Skeletal muscle tissue (tissue), 3 donors: ENCODE measurements at regions not wholly inside any gene's neighbourhood (a gene's known extent, or its start where the extent isn't known, plus 50 kb on each side); places are given as distances from the start of the nearest gene placed in this dataset.

Source experiments
- H3K27ac ChIP-seq: one replicate; pipeline ENCODE4 v1.7.0; 2013; ENCODE audit warnings: mild to moderate bottlenecking, low read depth, low read length, inconsistent platforms
- H3K27me3 ChIP-seq, 3 donors: one replicate each; pipeline ENCODE4 v1.7.0; 2013; ENCODE audit warnings: low read length in 3 of 3; ENCODE audit not compliant: control insufficient read depth in 3 of 3, insufficient read depth in 3 of 3
- H3K36me3 ChIP-seq, 3 donors: one replicate each; pipeline ENCODE4 v1.7.0; 2013; ENCODE audit warnings: low read length in 3 of 3; ENCODE audit not compliant: control insufficient read depth in 3 of 3, insufficient read depth in 3 of 3
- H3K4me1 ChIP-seq, 3 donors: one replicate each; pipeline ENCODE4 v1.7.0; 2013; ENCODE audit warnings: low read length in 3 of 3, mild to moderate bottlenecking in 3 of 3; ENCODE audit not compliant: control insufficient read depth in 3 of 3, insufficient read depth in 3 of 3
- H3K4me3 ChIP-seq, 3 donors: one replicate each; pipeline ENCODE4 v1.7.0; 2013; ENCODE audit warnings: low read length in 3 of 3
- H3K9ac ChIP-seq, 3 donors: one replicate each; pipeline ENCODE4 v1.7.0; 2013; ENCODE audit warnings: low read length in 3 of 3, mild to moderate bottlenecking in 3 of 3, moderate library complexity in 2 of 3, low read depth in 1 of 3
- H3K9me3 ChIP-seq, 3 donors: one replicate each; pipeline ENCODE4 v1.7.0; 2013; ENCODE audit warnings: low read length in 3 of 3; ENCODE audit not compliant: control insufficient read depth in 3 of 3
- donor health status: Osteomylitis.

GRCh38 chr13:47120282-47120681, 223.4 kb upstream of the HTR2A start:
- H3K4me1 ChIP-seq: no peaks in the 10 kb centered on the region
- no peak overlapping the region for H3K27ac ChIP-seq
- H3K9ac ChIP-seq: no peak overlapping the region
- H3K4me3 ChIP-seq: no peak overlapping the region
- H3K9me3 ChIP-seq: no peaks in the 10 kb centered on the region
- no peaks in the 10 kb centered on the region for H3K27me3 ChIP-seq
- H3K36me3 ChIP-seq: no peaks in the 10 kb centered on the region

GRCh38 chr13:47119575-47120235, 222.9 kb upstream of the HTR2A start:
- Histone ChIP-seq H3K36me3 (no peaks in the 10 kb centered on the region), H3K4me1 (no peaks in the 10 kb centered on the region), H3K27ac (no peak overlapping the region), H3K9me3 (no peaks in the 10 kb centered on the region), H3K27me3 (no peaks in the 10 kb centered on the region), H3K4me3 (no peak overlapping the region), H3K9ac (no peak overlapping the region)

- H3K36me3 ChIP-seq: no peaks in the 10 kb centered on the region
- H3K9ac ChIP-seq: no peak overlapping the region
- no peaks in the 10 kb centered on the region for H3K27me3 ChIP-seq
- H3K4me1 ChIP-seq: no peaks in the 10 kb centered on the region
- H3K9me3 ChIP-seq: no peaks in the 10 kb centered on the region
- no peak overlapping the region for H3K27ac ChIP-seq
- no peak overlapping the region for H3K4me3 ChIP-seq
These were observed 220.4 kb upstream of the HTR2A start for GRCh38 chr13:47117268-47117667.

- H3K27me3 ChIP-seq: no peaks in the 10 kb centered on the region
- H3K4me3 ChIP-seq: no peak overlapping the region
- H3K9ac ChIP-seq: no peak overlapping the region
- no peaks in the 10 kb centered on the region for H3K4me1 ChIP-seq
- no peaks in the 10 kb centered on the region for H3K9me3 ChIP-seq
- no peak overlapping the region for H3K27ac ChIP-seq
- H3K36me3 ChIP-seq: no peaks in the 10 kb centered on the region
These were observed 217.2 kb upstream of the HTR2A start for GRCh38 chr13:47114030-47114429.

GRCh38 chr13:47112903-47113299, 216.0 kb upstream of the HTR2A start:
- Histone ChIP-seq H3K27me3 (no peaks in the 10 kb centered on the region), H3K9me3 (no peaks in the 10 kb centered on the region), H3K4me3 (no peak overlapping the region), H3K27ac (no peak overlapping the region), H3K9ac (no peak overlapping the region), H3K4me1 (no peaks in the 10 kb centered on the region), H3K36me3 (no peaks in the 10 kb centered on the region)

- no peak overlapping the region for H3K4me3 ChIP-seq
- H3K4me1 ChIP-seq: no peaks in the 10 kb centered on the region
- no peaks in the 10 kb centered on the region for H3K36me3 ChIP-seq
- no peak overlapping the region for H3K9ac ChIP-seq
- no peaks in the 10 kb centered on the region for H3K9me3 ChIP-seq
- no peaks in the 10 kb centered on the region for H3K27me3 ChIP-seq
- no peak overlapping the region for H3K27ac ChIP-seq
These were observed 215.5 kb upstream of the HTR2A start for GRCh38 chr13:47112205-47112902.

- Histone ChIP-seq H3K27me3 (no peaks in the 10 kb centered on the region), H3K9ac (no peak overlapping the region), H3K4me1 (no peaks in the 10 kb centered on the region), H3K9me3 (no peaks in the 10 kb centered on the region), H3K27ac (no peak overlapping the region), H3K36me3 (no peaks in the 10 kb centered on the region), H3K4me3 (no peak overlapping the region)
These were observed 214.6 kb upstream of the HTR2A start for GRCh38 chr13:47111499-47111898.

- Histone ChIP-seq H3K4me1 (no peaks in the 10 kb centered on the region), H3K36me3 (no peaks in the 10 kb centered on the region), H3K27ac (no peak overlapping the region), H3K27me3 (no peaks in the 10 kb centered on the region), H3K4me3 (no peak overlapping the region), H3K9me3 (no peaks in the 10 kb centered on the region), H3K9ac (no peak overlapping the region)
These were observed 214.0 kb upstream of the HTR2A start for GRCh38 chr13:47110833-47111240.

GRCh38 chr13:47110141-47110540, 213.3 kb upstream of the HTR2A start:
- H3K27ac ChIP-seq: no peak overlapping the region

GRCh38 chr13:47109028-47109427, 212.2 kb upstream of the HTR2A start:
- no peak overlapping the region for H3K9ac ChIP-seq
- H3K9me3 ChIP-seq: no peaks in the 10 kb centered on the region
- no peaks in the 10 kb centered on the region for H3K27me3 ChIP-seq
- H3K27ac ChIP-seq: no peak overlapping the region
- H3K36me3 ChIP-seq: no peaks in the 10 kb centered on the region
- H3K4me1 ChIP-seq: no peaks in the 10 kb centered on the region
- no peak overlapping the region for H3K4me3 ChIP-seq

More at GRCh38 chr13:47110141-47110540, 213.3 kb upstream of the HTR2A start:
- Histone ChIP-seq H3K9ac (no peak overlapping the region), H3K27me3 (no peaks in the 10 kb centered on the region), H3K36me3 (no peaks in the 10 kb centered on the region), H3K9me3 (no peaks in the 10 kb centered on the region), H3K4me3 (no peak overlapping the region), H3K4me1 (no peaks in the 10 kb centered on the region)
